H1 (cell line): ENCODE measurements at regions not wholly inside any gene's neighbourhood (a gene's known extent, or its start where the extent isn't known, plus 50 kb on each side); places are given as distances from the start of the nearest gene placed in this dataset.

Source experiments
- CBX5 ChIP-seq: fragments of 300-800, 300-1000 bp; sonication (generic); IDR thresholded peaks from 2 replicates; pipeline ENCODE4 v1.7.1; 2016; ENCODE audit warnings: antibody characterized with exemption, low read length, low read depth
- MAFK ChIP-seq: IDR thresholded peaks from 2 replicates; pipeline ENCODE4 v1.6.1; 2012; ENCODE audit warnings: low read depth, mild to moderate bottlenecking, improper control_type of control experiment, low read length
- POU5F1 ChIP-seq: IDR thresholded peaks from 2 replicates; pipeline ENCODE4 v1.6.1; 2011; ENCODE audit warnings: low read depth, mild to moderate bottlenecking, low read length, moderate library complexity
- SAP30 ChIP-seq: fragments of 300-600 bp; sonication (generic); IDR thresholded peaks from 2 replicates; pipeline ENCODE4 v1.7.1; 2012; ENCODE audit warnings: low read length, moderate library complexity, mild to moderate bottlenecking, inconsistent platforms; ENCODE audit not compliant: insufficient read depth, insufficient replicate concordance
- SP1 ChIP-seq: IDR thresholded peaks from 2 replicates; pipeline ENCODE4 v1.6.1; 2011; ENCODE audit warnings: low read depth, low read length
- SRF ChIP-seq: IDR thresholded peaks from 2 replicates; pipeline ENCODE4 v1.6.1; 2011; ENCODE audit warnings: mild to moderate bottlenecking, low read depth, low read length, moderate library complexity
- TAF1 ChIP-seq: IDR thresholded peaks from 2 replicates; pipeline ENCODE4 v1.6.1; 2011; ENCODE audit warnings: mild to moderate bottlenecking, low read depth, low read length
- TF ChIP-seq, protein P1 (sequence below), 3 experiments: IDR thresholded peaks; 1 replicate in 2 of 3; 2 replicates in 1 of 3; pipeline versions ENCODE4 v1.5.1 to v1.6.1; 2011; ENCODE audit warnings: low read length in 3 of 3, mild to moderate bottlenecking in 3 of 3, inconsistent platforms in 2 of 3, low read depth in 1 of 3, moderate library complexity in 1 of 3; ENCODE audit not compliant: insufficient read depth in 1 of 3; ENCODE audit errors: control extremely low read depth in 1 of 3

DNA sequence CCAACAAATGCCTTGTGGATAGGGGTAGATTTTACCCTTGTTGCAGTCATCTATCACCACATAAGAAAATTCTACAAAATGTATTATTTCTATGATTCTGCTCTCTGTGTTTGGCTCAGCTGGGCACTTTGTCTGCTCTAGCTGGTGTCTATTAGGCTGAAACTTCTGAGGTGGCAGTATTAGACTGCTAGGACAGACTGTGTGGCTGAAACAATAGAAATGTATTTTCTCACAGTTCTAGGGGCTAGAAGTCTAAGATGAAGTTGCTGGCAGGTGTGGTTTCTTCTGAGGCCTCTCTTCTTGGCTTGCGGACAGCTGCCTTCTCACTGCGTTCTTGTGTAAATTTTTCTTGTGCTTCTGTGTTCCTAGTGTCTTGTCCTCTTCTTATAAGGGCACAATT is 1139.6 kb upstream of the LRRTM3 start (continued):
- TF ChIP-seq, protein P1, sequence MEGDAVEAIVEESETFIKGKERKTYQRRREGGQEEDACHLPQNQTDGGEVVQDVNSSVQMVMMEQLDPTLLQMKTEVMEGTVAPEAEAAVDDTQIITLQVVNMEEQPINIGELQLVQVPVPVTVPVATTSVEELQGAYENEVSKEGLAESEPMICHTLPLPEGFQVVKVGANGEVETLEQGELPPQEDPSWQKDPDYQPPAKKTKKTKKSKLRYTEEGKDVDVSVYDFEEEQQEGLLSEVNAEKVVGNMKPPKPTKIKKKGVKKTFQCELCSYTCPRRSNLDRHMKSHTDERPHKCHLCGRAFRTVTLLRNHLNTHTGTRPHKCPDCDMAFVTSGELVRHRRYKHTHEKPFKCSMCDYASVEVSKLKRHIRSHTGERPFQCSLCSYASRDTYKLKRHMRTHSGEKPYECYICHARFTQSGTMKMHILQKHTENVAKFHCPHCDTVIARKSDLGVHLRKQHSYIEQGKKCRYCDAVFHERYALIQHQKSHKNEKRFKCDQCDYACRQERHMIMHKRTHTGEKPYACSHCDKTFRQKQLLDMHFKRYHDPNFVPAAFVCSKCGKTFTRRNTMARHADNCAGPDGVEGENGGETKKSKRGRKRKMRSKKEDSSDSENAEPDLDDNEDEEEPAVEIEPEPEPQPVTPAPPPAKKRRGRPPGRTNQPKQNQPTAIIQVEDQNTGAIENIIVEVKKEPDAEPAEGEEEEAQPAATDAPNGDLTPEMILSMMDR (IDR thresholded peaks at IDR 0.05; ENCODE audit: control extremely low read depth in 1 of 3, insufficient read depth in 1 of 3, low read depth in 1 of 3, low read length in 3 of 3): no peak
- TF ChIP-seq SRF (no peak), CBX5 (no peak), TAF1 (no peak), POU5F1 (no peak), MAFK (no peak), SP1 (no peak), SAP30 (no peak)
